NCI-H2081 (cell line): ENCODE measurements at regions not wholly inside any gene's neighbourhood (a gene's known extent, or its start where the extent isn't known, plus 50 kb on each side); places are given as distances from the start of the nearest gene placed in this dataset.

Source experiments
- DNase-seq, 2 experiments: peaks; one replicate each; lab custom pipeline; 2025; lab: John Stamatoyannopoulos, UW

GRCh38 chr5:161134083-161134482 is 282.1 kb upstream of the ATP10B start:
- DNase-seq = no peak

DNA sequence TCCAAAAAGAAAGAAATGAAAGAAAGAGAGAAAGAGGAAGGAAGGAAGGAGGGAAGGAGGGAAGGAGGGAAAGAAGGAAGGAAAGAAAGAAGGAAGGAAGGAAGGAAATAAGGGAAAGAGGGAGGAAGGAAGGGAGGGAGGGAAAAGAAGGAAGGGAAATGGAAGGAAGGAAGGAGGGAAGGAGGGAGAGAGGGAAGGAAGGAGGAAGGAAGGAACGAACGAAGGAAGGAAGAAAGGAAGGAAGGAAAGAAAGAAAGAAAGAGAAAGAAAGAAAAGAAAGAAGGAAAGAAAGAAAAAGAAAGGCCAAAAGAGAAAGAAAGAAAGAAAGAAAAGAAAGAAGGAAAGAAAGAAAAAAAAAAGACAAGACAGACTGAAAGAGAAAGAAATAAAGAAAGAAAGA is 263.9 kb upstream of the ATP10B start:
- DNase-seq = no peak

- DNase-seq = no peak
These were observed 260.4 kb upstream of the ATP10B start for GRCh38 chr5:161112371-161112770.

GRCh38 chr5:161105525-161105924 is 253.5 kb upstream of the ATP10B start:
- DNase-seq = no peak

DNA sequence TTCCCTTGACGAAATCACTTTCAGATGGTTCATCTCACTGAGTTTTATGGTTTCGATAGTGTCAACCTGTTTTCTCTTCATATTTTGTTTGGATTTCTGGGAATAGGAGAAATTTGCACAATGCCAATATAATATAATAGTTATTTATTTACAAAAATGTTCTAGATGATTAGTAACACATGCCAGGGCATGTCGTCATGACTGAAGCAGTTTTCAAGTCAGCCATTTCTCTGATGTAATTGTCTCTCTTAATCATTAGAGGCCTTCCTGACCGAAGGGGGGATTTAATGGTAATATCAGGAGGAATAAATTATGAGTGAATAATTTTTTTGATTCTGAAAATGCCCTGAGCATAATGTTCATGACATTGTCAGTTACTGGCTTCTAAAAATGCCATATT is 246.5 kb upstream of the ATP10B start:
- no peak for DNase-seq

DNA sequence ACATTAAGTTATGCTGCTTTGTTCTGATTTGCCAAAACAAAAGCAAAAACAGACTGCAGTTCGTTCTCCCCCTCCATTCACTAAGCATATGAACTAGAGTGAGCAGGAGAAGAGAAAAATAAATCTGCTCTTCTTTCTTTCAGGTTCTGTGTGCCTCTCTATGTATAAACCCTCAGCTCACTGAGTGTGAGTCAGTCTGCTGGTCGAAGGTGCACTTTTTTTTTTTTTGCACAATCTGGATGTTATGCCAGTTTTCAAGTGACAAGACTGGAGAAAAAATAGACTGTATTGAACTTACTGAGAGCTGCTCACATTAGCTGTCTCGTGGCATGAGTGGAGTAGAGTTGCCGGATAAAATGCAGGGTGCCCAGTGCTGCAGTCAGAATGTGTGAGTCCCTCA is 244.6 kb upstream of the ATP10B start:
- no peak for DNase-seq

GRCh38 chr5:161095953-161096352 is 243.9 kb upstream of the ATP10B start:
- peak in 1 of 2 experiments; percentile 9 for DNase-seq

- DNase-seq = no peak
These were observed 242.4 kb upstream of the ATP10B start for GRCh38 chr5:161094411-161094810.

- no peak for DNase-seq
These were observed 241.1 kb upstream of the ATP10B start for GRCh38 chr5:161093100-161093499.

- DNase-seq = no peak
These were observed 237.6 kb upstream of the ATP10B start for GRCh38 chr5:161089569-161089968.

DNA sequence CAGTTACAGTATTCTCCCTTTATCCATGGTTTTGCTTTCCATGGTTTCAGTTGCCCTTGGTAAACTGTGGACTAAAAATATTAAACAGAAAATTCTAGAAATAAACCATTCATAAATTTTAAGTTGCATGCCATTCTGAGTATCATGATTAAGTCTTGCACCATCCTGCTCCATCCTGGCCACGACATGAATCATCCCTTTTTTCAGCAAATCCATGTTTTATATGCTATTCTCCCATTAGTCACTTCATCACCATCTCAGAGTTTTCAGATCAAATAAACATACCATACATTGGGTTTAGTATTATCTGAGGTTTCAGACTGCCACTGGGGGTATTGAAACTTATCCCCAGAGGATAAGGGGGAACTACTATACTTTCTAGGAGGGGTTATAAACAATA is 234.4 kb upstream of the ATP10B start:
- no peak for DNase-seq

DNA sequence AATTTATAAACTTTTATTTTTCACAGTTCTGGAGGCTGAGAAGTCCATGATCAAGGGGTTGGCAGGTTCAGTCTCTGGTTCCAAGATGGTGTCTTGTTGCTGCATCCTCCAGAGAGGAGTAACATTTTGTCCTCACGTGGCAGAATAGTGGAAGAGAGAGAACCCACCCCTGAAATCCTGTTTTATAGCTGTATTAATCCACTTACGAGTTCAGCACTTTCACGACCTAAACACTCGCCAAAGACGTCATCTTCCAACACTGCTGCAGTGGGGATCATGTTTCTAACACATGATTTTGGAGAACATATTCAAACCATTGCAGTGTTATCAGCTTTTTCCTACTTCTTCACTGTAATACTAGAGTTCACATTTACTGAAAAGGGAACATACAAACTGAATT is 233.0 kb upstream of the ATP10B start:
- no peak for DNase-seq

- DNase-seq = no peak
These were observed 232.1 kb upstream of the ATP10B start for GRCh38 chr5:161084115-161084514.

DNA sequence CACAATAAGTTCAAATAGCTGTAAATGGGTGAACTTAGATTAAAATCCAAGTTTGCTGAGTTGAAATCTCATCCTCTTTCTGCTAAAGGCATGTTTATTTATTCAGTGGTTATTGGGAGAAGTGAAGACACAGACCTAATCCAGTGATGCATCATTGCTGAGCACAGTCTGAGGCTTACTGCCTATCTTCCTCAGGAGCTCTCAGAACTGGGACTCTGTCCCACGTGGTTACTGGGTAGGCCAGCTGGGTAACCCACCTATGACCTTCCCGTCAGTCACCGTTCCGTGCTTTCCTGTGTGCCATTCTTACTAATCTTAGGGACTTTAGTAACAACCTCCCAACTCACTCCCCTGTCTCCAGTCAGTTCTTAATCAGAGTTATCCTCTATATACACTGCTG is 226.8 kb upstream of the ATP10B start:
- no peak for DNase-seq

- DNase-seq = no peak
These were observed 226.0 kb upstream of the ATP10B start for GRCh38 chr5:161077936-161078545.

DNA sequence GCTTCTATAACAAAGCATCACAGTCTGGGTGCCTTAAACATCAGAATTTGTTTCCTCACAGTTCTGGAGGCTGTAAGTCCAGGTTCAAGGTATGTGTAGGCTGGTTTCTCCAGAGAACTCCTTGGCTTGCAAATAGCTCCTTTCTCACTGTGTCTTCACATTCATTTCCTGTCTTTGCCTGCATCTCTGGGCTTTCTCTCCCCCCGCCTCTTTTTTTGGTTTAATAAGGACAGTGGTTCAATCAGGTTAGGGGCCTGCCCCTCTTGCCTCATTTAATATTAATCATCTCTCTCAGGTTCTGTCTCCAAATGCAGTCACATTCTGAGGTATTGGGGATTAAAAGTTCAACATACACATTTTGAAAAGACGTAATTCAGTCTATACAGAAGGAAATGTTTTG is 225.5 kb upstream of the ATP10B start:
- DNase-seq = no peak

DNA sequence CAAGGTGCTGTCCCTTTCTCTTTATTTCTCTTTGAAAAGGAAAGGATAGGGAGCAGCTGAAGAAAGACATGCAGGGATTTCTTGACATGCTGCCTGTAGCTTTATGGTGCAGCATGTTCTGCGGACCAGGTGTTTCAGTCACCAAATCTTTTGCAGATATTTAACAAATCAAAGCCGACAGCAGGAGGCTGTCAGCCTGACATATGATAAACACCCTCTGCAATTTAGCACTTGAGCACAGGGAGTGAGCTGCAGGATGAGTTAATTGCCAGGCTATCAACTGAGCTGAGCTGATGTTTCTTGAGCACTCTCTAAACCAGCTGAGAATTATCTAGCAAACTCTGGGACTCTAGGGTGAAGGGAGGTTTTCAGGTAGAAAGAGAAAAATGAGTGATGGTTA is 212.8 kb upstream of the ATP10B start:
- DNase-seq = peak in 1 of 2 experiments; percentile 54

DNA sequence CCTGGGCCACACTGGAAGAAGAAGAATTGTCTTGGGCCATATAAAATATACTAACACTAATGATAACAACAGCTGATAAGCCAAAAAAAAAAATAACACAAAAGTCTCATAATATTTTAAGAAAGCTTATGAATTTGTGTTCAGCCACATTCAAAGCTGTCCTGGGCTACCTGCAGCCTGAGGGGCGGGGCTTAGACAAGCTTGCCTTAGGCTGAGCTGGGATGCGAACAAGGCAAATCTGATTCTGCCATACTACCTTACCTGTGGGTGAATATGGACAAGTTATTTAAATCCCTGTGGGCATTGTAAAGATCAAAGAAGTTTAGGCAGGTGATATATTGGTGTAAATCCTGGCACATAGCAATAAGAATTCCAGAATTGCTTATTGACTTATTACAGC is 212.3 kb upstream of the ATP10B start:
- DNase-seq = no peak

GRCh38 chr5:161058781-161059180 is 206.8 kb upstream of the ATP10B start:
- no peak for DNase-seq

DNA sequence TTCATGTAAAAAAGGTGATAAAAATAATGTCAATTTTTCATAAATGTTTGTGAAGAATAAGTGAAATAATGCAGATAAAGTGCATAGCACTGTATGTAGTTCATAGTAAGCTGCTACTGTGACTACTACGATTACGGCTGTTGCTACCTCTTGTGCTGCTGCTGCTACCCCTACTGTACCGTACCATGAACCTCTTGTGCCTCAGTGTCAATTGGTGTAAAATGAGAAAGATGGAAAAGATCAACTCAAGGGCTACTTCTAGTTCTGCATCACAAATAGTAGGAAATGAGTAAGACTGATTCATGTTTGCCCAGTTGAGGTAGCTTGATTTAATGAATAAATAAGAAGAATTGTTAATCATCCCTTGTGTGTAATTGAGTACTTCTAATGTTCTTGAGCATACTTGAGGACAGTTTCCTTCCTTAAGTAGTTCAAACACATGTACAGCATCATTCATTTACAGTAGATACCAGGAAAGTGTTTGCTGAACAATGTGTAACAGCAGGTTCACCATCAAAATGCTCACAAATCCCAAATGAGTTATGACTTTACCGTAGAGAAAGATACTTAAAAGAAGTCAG is 200.0 kb upstream of the ATP10B start:
- DNase-seq = no peak

GRCh38 chr5:161047024-161047423 is 195.0 kb upstream of the ATP10B start:
- no peak for DNase-seq

DNA sequence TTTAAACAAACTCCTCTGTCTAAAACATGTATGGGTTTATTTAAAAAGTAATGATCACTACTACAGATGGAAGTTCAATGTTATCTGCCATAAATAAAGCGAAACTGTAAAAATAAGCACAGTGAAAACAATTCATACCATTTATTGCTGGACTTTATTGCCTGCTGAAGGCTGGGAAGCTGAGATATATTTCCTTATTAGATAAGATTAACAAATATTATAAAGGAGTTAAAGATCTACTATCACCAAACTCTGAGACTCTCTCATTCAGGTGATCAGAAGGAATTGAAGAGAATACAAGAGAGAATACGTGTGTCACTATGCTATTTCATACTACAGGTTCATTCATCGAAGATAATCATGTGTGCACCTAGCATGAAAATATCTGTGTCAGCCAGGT is 190.9 kb upstream of the ATP10B start:
- DNase-seq = no peak

GRCh38 chr5:161042443-161042842 is 190.4 kb upstream of the ATP10B start:
- no peak for DNase-seq

DNA sequence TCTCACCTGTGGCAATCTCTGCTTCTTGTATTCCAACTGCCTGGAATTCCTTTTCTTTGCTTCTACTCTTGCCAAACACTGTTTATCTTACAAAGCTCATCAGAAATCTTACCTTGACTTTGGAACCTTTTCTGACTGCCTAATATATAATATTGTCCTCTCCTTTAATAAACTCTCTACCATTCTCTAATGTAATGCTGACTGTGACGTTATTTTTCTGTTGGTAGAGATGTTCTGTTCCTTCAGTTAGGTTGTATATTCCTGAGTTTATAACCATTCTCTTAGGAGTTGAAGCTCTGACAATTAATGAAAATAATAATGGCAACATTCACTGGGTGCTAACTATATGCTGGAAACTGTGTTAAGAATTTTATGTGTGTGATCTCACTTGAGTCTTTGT is 188.8 kb upstream of the ATP10B start:
- no peak for DNase-seq
